Small intestine (tissue), 7 donors: ENCODE measurements at regions not wholly inside any gene's neighbourhood (a gene's known extent, or its start where the extent isn't known, plus 50 kb on each side); places are given as distances from the start of the nearest gene placed in this dataset.
A peak's percentile ranks its signal among the peaks of the same experiment; 100 is the strongest.

Experiments
- DNase-seq, 2 donors: peaks; one replicate each; pipeline versions ENCODE4 v3.0.0 to v3.0.0-alpha.2; 2013
- FAIRE-seq: peaks from 2 replicates; lab custom pipeline; 2012; peaks lifted over from hg19 to GRCh38; lab: Jason Lieb, UNC
- H3K27ac ChIP-seq, 3 donors: one replicate each; pipeline ENCODE4 v1.5.1; 2013; ENCODE audit warnings: low read length in 2 of 3, mild to moderate bottlenecking in 2 of 3, control low read depth in 1 of 3, inconsistent platforms in 1 of 3, low read depth in 1 of 3, moderate library complexity in 1 of 3
- H3K27me3 ChIP-seq, 3 donors: one replicate each; pipeline ENCODE4 v1.6.1; 2013; ENCODE audit warnings: low read length in 3 of 3, inconsistent platforms in 1 of 3; ENCODE audit not compliant: control insufficient read depth in 3 of 3, insufficient read depth in 3 of 3
- H3K36me3 ChIP-seq, 3 donors: one replicate each; pipeline ENCODE4 v1.6.1; 2013; ENCODE audit warnings: low read length in 3 of 3, inconsistent platforms in 1 of 3, low read depth in 1 of 3, mild to moderate bottlenecking in 1 of 3, moderate library complexity in 1 of 3; ENCODE audit not compliant: control insufficient read depth in 3 of 3, insufficient read depth in 2 of 3
- H3K4me1 ChIP-seq, 3 donors: one replicate each; pipeline ENCODE4 v1.6.1; 2013; ENCODE audit warnings: low read length in 2 of 3, inconsistent platforms in 1 of 3, low read depth in 1 of 3, mild to moderate bottlenecking in 1 of 3, moderate library complexity in 1 of 3; ENCODE audit not compliant: control insufficient read depth in 3 of 3, insufficient read depth in 2 of 3
- H3K4me3 ChIP-seq, 3 donors: one replicate each; pipeline ENCODE4 v1.5.1; 2013; ENCODE audit warnings: low read length in 3 of 3, control low read depth in 1 of 3, inconsistent platforms in 1 of 3, low read depth in 1 of 3, mild to moderate bottlenecking in 1 of 3, moderate library complexity in 1 of 3
- H3K9me3 ChIP-seq, 2 donors: one replicate each; pipeline ENCODE4 v1.6.1; 2013; ENCODE audit warnings: low read depth in 1 of 2, low read length in 1 of 2; ENCODE audit not compliant: control insufficient read depth in 2 of 2, insufficient read depth in 1 of 2
- WGBS, 3 donors: extraction: QIAGEN DNeasy Blood & Tissue Kit; methylation state at CpG; one replicate each; pipeline ENCODE4 v1.1.7; 2013; 5-methylcytosine and 5-hydroxymethylcytosine counted together
- donor health status: healthy with polysubstance abuse.
- donor health status: control.
- donor health status: control.
- donor health status: Bipolar disorder and iron deficiency.
- donor health status: healthy.

GRCh38 chr13:40863723-40864122 lies 74.3 kb downstream of the SLC25A15 start:
- no peak for FAIRE-seq
- Histone ChIP-seq H3K27me3 (no peaks in the 10 kb centered on the region), H3K9me3 (peaks cover 0 to 5% of the 10 kb centered on the region in 2 donors), H3K4me1 (no peaks in the 10 kb centered on the region), H3K36me3 (no peaks in the 10 kb centered on the region), H3K27ac (no peak overlapping the region), H3K4me3 (no peak overlapping the region)
- 73 to 95% (median 83%) methylated on average over 4 of the region's 4 CpGs for WGBS, 3 donors
- no peak for DNase-seq

GRCh38 chr13:40874138-40874779 lies 84.8 kb downstream of the SLC25A15 start:
- FAIRE-seq (no peak), DNase-seq (peak in 1 of 2 donors; percentile 36)
- Histone ChIP-seq H3K9me3 (peaks cover 0 to 79% of the 10 kb centered on the region in 2 donors), H3K36me3 (peaks cover 12 to 50% (median 17%) of the 10 kb centered on the region in 3 donors), H3K4me1 (no peaks in the 10 kb centered on the region), H3K27ac (no peak overlapping the region), H3K27me3 (no peaks in the 10 kb centered on the region), H3K4me3 (no peak overlapping the region)
- WGBS, 3 donors, result 92 to 94% (median 93%) methylated on average over 5 of the region's 5 CpGs

GRCh38 chr13:40875044-40875443 lies 85.6 kb downstream of the SLC25A15 start:
- no peaks in the 10 kb centered on the region for H3K27me3 ChIP-seq
- no peak for DNase-seq
- H3K27ac ChIP-seq, result no peak overlapping the region
- peaks cover 0 to 86% of the 10 kb centered on the region in 2 donors for H3K9me3 ChIP-seq
- peaks cover 12 to 57% (median 17%) of the 10 kb centered on the region in 3 donors for H3K36me3 ChIP-seq
- no peak for FAIRE-seq
- H3K4me1 ChIP-seq, result no peaks in the 10 kb centered on the region
- H3K4me3 ChIP-seq, result no peak overlapping the region
- WGBS, 3 donors, result 92 to 98% (median 94%) methylated on average over 4 of the region's 4 CpGs

GRCh38 chr13:40875583-40875982 lies 86.2 kb downstream of the SLC25A15 start:
- Histone ChIP-seq H3K4me3 (no peak overlapping the region), H3K27ac (no peak overlapping the region), H3K27me3 (no peaks in the 10 kb centered on the region), H3K4me1 (no peaks in the 10 kb centered on the region), H3K9me3 (peaks cover 0 to 87% of the 10 kb centered on the region in 2 donors), H3K36me3 (peaks cover 12 to 60% (median 17%) of the 10 kb centered on the region in 3 donors)
- FAIRE-seq (no peak), DNase-seq (no peak)
- WGBS, 3 donors, result 93 to 99% (median 96%) methylated on average over 6 of the region's 6 CpGs

GRCh38 chr13:40876020-40876738 lies 86.8 kb downstream of the SLC25A15 start:
- 90 to 94% (median 92%) methylated on average over 8 of the region's 8 CpGs for WGBS, 3 donors

GRCh38 chr13:40878321-40878720 lies 88.9 kb downstream of the SLC25A15 start:
- Histone ChIP-seq H3K36me3 (peaks cover 12 to 64% (median 14%) of the 10 kb centered on the region in 3 donors), H3K27me3 (no peaks in the 10 kb centered on the region), H3K27ac (no peak overlapping the region), H3K9me3 (peaks cover 0 to 80% of the 10 kb centered on the region in 2 donors), H3K4me1 (no peaks in the 10 kb centered on the region), H3K4me3 (no peak overlapping the region)
- WGBS, 3 donors, result 94 to 100% (median 98%) methylated on average over 2 of the region's 2 CpGs
- FAIRE-seq, result no peak
- no peak for DNase-seq

More at GRCh38 chr13:40876020-40876738, 86.8 kb downstream of the SLC25A15 start:
- Histone ChIP-seq H3K27me3 (no peaks in the 10 kb centered on the region), H3K4me1 (no peaks in the 10 kb centered on the region), H3K27ac (no peak overlapping the region), H3K9me3 (peaks cover 0 to 93% of the 10 kb centered on the region in 2 donors), H3K4me3 (no peak overlapping the region), H3K36me3 (peaks cover 12 to 63% (median 18%) of the 10 kb centered on the region in 3 donors)
- no peak for FAIRE-seq
- DNase-seq, result no peak

GRCh38 chr13:40878823-40879222 lies 89.4 kb downstream of the SLC25A15 start:
- peaks cover 0 to 75% of the 10 kb centered on the region in 2 donors for H3K9me3 ChIP-seq
- 97 to 98% (median 98%) methylated on average over 7 of the region's 7 CpGs for WGBS, 3 donors

More at GRCh38 chr13:40878823-40879222, 89.4 kb downstream of the SLC25A15 start:
- Histone ChIP-seq H3K4me3 (no peak overlapping the region), H3K27ac (no peak overlapping the region), H3K4me1 (no peaks in the 10 kb centered on the region), H3K36me3 (peaks cover 12 to 59% (median 14%) of the 10 kb centered on the region in 3 donors), H3K27me3 (no peaks in the 10 kb centered on the region)
- DNase-seq (no peak), FAIRE-seq (no peak)
